SK-N-SH (cell line): ENCODE measurements at regions not wholly inside any gene's neighbourhood (a gene's known extent, or its start where the extent isn't known, plus 50 kb on each side); places are given as distances from the start of the nearest gene placed in this dataset.
A peak's percentile ranks its signal among the peaks of the same experiment; 100 is the strongest.

Experiments
- CTCF ChIA-PET: fragments of 300-600, 350-600 bp; formaldehyde crosslinking; extraction: SDS; loops from one replicate; lab custom pipeline; 2021; lab: Yijun Ruan, JAX
- POLR2A ChIA-PET: fragments of 350-600 bp; sonication (Branson Sonifier 250); formaldehyde crosslinking; extraction: SDS; loops from one replicate; lab custom pipeline; 2020; ENCODE audit warnings: antibody characterized with exemption, inconsistent platforms; lab: Yijun Ruan, JAX
- DNase-seq: peaks from one replicate; pipeline ENCODE4 v3.0.0; 2012
- H2AFZ ChIP-seq: fragments of 200-600 bp; sonication (generic); 2 replicates; pipeline ENCODE4 v1.8.1; 2016; ENCODE audit warnings: antibody characterized with exemption, mild to moderate bottlenecking, low read depth
- H3F3A ChIP-seq: fragments of 200-600 bp; sonication (generic); replicated peaks from 2 replicates; pipeline ENCODE3; 2016; ENCODE audit warnings: antibody characterized with exemption, mild to moderate bottlenecking; ENCODE audit not compliant: insufficient read depth
- H3K27ac ChIP-seq, 2 experiments: fragments of 200-500 bp in 1 of 2; fragments of 200-600 bp in 1 of 2; sonication (Bioruptor generic) in 1 of 2; sonication (generic), shearing (Covaris generic) in 1 of 2; 2 replicates each; pipeline versions ENCODE4 v1.5.1 to v1.6.1; 2014 to 2016; ENCODE audit warnings: low read depth in 2 of 2, inconsistent platforms in 1 of 2, low read length in 1 of 2, mild to moderate bottlenecking in 1 of 2, mixed read lengths in 1 of 2
- H3K27me3 ChIP-seq: fragments of 200-600 bp; sonication (generic), shearing (Covaris generic); 2 replicates; pipeline ENCODE4 v1.6.1; 2016; ENCODE audit warnings: mixed run types; ENCODE audit not compliant: insufficient read depth
- H3K36me3 ChIP-seq, 2 experiments: fragments of 200-500 bp in 1 of 2; fragments of 200-600 bp in 1 of 2; sonication (Bioruptor generic) in 1 of 2; sonication (generic) in 1 of 2; replicated peaks in 1 of 2; 2 replicates each; pipeline versions ENCODE3 to v1.5.1; 2014 to 2016; ENCODE audit warnings: low read length in 1 of 2, mild to moderate bottlenecking in 1 of 2; ENCODE audit not compliant: insufficient read depth in 2 of 2, control insufficient read depth in 1 of 2
- H3K4me1 ChIP-seq, 2 experiments: fragments of 200-500 bp in 1 of 2; fragments of 200-600 bp in 1 of 2; sonication (Bioruptor generic) in 1 of 2; sonication (generic), shearing (Covaris generic) in 1 of 2; 2 replicates each; pipeline versions ENCODE4 v1.5.1 to v1.6.1; 2014 to 2016; ENCODE audit warnings: low read depth in 1 of 2, low read length in 1 of 2, mixed run types in 1 of 2; ENCODE audit not compliant: insufficient read depth in 2 of 2, control insufficient read depth in 1 of 2
- H3K4me2 ChIP-seq: fragments of 200-600 bp; sonication (generic), shearing (Covaris generic); 2 replicates; pipeline ENCODE4 v1.6.1; 2017; ENCODE audit warnings: mixed run types
- H3K4me3 ChIP-seq, 2 experiments: fragments of 200-500 bp in 1 of 2; fragments of 200-600 bp in 1 of 2; sonication (Bioruptor generic) in 1 of 2; sonication (generic), shearing (Covaris generic) in 1 of 2; 2 replicates each; pipeline versions ENCODE4 v1.5.1 to v1.8.1; 2014 to 2016; ENCODE audit warnings: low read depth in 2 of 2, inconsistent platforms in 1 of 2, low read length in 1 of 2, mild to moderate bottlenecking in 1 of 2, mixed read lengths in 1 of 2, moderate library complexity in 1 of 2
- H3K79me2 ChIP-seq: fragments of 200-600 bp; sonication (generic); 2 replicates; pipeline ENCODE4 v1.8.1; 2017; ENCODE audit warnings: mild to moderate bottlenecking; ENCODE audit not compliant: insufficient read depth
- H3K9ac ChIP-seq: fragments of 200-600 bp; sonication (generic); 2 replicates; pipeline ENCODE4 v1.6.1; 2017; ENCODE audit warnings: mixed run types
- H3K9me2 ChIP-seq: fragments of 200-600 bp; sonication (generic); 2 replicates; pipeline ENCODE4 v1.6.1; 2017; ENCODE audit warnings: mixed run types
- H3K9me3 ChIP-seq: fragments of 200-600 bp; sonication (generic); 2 replicates; pipeline ENCODE4 v1.6.1; 2017; ENCODE audit warnings: mixed run types, mild to moderate bottlenecking, moderate library complexity
- H4K20me1 ChIP-seq: fragments of 200-600 bp; sonication (generic); 2 replicates; pipeline ENCODE4 v1.6.1; 2017; ENCODE audit warnings: mild to moderate bottlenecking, mixed run types; ENCODE audit not compliant: insufficient read depth
- ELF1 ChIP-seq: IDR thresholded peaks from 2 replicates; pipeline ENCODE4 v1.4.0; 2012
- GATA2 ChIP-seq: sonication (generic); formaldehyde crosslinking; IDR thresholded peaks from 2 replicates; pipeline ENCODE4 v1.5.0; 2020; ENCODE audit warnings: mild to moderate bottlenecking, missing genetic modification reagents
- JUND ChIP-seq: IDR thresholded peaks from 2 replicates; pipeline ENCODE4 v1.4.0; 2012
- MXI1 ChIP-seq: IDR thresholded peaks from 2 replicates; pipeline ENCODE4 v1.6.1; 2012; ENCODE audit warnings: mild to moderate bottlenecking, low read depth, low read length, improper control_type of control experiment
- NRF1 ChIP-seq: IDR thresholded peaks from 2 replicates; pipeline ENCODE4 v1.6.1; 2012; ENCODE audit warnings: low read depth, mild to moderate bottlenecking, low read length
- RCOR1 ChIP-seq: fragments of 150-350 bp; IDR thresholded peaks from 2 replicates; pipeline ENCODE4 v1.6.1; 2017; ENCODE audit warnings: antibody characterized with exemption, low read length
- RXRA ChIP-seq: IDR thresholded peaks from 2 replicates; pipeline ENCODE4 v1.4.0; 2012; ENCODE audit warnings: low read depth, mild to moderate bottlenecking, borderline replicate concordance
- SIN3A ChIP-seq: IDR thresholded peaks from 2 replicates; pipeline ENCODE4 v1.6.1; 2012; ENCODE audit warnings: low read depth, mild to moderate bottlenecking, low read length, moderate library complexity, borderline replicate concordance
- SMC3 ChIP-seq: IDR thresholded peaks from 2 replicates; pipeline ENCODE4 v1.6.1; 2012; ENCODE audit warnings: low read depth, low read length, improper control_type of control experiment
- TAF1 ChIP-seq: IDR thresholded peaks from 2 replicates; pipeline ENCODE4 v1.6.1; 2012; ENCODE audit warnings: low read depth, mild to moderate bottlenecking, low read length, moderate library complexity, borderline replicate concordance
- TCF12 ChIP-seq: IDR thresholded peaks from 2 replicates; pipeline ENCODE4 v1.4.0; 2012
- WGBS: methylation state at CpG from one replicate; pipeline ENCODE4 v1.1.6; 2017; ENCODE audit warnings: low lambda C conversion rate; 5-methylcytosine and 5-hydroxymethylcytosine counted together
- TF ChIP-seq, protein P1 (sequence below): IDR thresholded peaks from 2 replicates; pipeline ENCODE4 v1.4.0; 2012; ENCODE audit warnings: low read depth, borderline replicate concordance
- TF ChIP-seq, protein P2 (sequence below): IDR thresholded peaks from 2 replicates; pipeline ENCODE4 v1.4.0; 2012; ENCODE audit warnings: low read depth, borderline replicate concordance

DNA sequence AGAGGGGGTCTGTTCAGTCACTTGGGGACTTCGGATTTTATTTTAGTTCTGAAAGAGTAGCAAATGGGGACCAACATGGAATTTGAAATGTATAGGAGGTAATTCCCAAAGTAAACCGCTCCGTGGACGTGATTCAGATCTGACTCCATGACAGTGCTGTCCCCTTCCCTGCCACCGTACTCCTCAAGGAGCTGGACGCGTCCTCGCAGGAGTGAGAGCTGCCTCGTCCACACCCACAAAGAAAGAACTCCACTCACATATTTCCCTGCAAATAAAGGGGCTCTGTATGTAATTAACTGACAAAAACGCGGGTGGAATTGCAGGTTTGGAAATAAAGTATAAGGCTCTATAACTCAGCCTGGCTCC lies 183.6 kb downstream of the ETS2 start (continued):
- TF ChIP-seq RXRA (no peak), JUND (no peak), SIN3A (no peak), SMC3 (no peak), GATA2 (CRISPR knock-in tag) (no peak), TCF12 (no peak)
- TF ChIP-seq, protein P1, sequence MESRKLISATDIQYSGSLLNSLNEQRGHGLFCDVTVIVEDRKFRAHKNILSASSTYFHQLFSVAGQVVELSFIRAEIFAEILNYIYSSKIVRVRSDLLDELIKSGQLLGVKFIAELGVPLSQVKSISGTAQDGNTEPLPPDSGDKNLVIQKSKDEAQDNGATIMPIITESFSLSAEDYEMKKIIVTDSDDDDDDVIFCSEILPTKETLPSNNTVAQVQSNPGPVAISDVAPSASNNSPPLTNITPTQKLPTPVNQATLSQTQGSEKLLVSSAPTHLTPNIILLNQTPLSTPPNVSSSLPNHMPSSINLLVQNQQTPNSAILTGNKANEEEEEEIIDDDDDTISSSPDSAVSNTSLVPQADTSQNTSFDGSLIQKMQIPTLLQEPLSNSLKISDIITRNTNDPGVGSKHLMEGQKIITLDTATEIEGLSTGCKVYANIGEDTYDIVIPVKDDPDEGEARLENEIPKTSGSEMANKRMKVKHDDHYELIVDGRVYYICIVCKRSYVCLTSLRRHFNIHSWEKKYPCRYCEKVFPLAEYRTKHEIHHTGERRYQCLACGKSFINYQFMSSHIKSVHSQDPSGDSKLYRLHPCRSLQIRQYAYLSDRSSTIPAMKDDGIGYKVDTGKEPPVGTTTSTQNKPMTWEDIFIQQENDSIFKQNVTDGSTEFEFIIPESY: no peak

DNA sequence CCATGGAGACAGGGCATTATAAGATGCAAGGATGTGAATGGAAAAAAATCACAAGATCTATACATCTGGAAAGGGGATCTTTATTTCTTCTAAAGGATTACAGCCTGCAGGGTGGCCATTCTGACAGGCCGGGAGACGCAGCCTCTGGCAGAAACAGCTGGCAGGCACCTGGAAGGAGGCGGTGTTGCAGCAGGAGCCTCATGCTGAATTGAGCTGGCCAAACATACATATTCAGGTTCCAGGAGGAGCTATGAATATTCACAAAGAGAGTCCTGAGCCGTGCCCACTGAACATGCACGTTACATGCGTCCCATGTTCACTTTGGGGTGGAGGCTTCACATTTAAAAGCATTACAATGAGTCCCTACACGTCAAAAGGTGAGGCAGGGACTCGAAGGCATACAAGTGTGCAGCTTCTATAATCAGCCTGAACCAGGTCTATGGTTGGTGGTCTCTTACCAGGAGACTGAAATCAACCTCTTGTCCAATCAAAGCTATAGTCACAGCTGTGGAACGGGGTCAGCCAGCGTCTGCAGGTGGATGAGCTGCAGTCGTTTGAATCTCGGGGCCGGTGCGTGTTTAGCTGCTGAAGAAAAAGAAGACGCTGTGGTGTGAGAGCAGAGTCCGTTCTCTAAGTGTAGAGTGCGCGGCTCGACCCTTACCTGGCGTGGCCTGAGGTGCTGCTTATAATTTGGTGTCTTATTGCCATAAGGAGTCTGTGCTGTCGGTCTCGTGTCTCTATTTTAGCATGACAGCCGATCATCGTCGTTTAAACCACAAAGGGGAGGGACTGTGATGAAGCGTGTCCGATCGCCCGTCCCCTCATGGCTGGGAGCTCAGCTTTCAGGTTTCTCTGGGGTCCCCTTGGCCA lies 183.0 kb downstream of the ETS2 start:
- no peak overlapping the region for H2AFZ ChIP-seq
- H3K4me1 ChIP-seq: peaks cover 40 to 96% of the 10 kb centered on the region in 2 experiments
- no peaks in the 10 kb centered on the region for H3K27me3 ChIP-seq
- TF ChIP-seq, protein P2, sequence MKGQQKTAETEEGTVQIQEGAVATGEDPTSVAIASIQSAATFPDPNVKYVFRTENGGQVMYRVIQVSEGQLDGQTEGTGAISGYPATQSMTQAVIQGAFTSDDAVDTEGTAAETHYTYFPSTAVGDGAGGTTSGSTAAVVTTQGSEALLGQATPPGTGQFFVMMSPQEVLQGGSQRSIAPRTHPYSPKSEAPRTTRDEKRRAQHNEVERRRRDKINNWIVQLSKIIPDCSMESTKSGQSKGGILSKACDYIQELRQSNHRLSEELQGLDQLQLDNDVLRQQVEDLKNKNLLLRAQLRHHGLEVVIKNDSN: no peak
- TF ChIP-seq ELF1 (no peak), SMC3 (no peak), TAF1 (no peak), MXI1 (no peak), SIN3A (no peak), NRF1 (no peak), RCOR1 (no peak), TCF12 (no peak)
- peak overlapping the region in 1 of 2 experiments; percentile 99; a peak in 2 of 4 replicates for H3K27ac ChIP-seq
- H3K4me2 ChIP-seq: no peak overlapping the region
- WGBS: 88% methylated on average over 29 of the region's 29 CpGs
- no peaks in the 10 kb centered on the region; the same call in 1 of the 2 replicates for H4K20me1 ChIP-seq
- no peaks in the 10 kb centered on the region for H3K36me3 ChIP-seq
- DNase-seq: no peak
- H3F3A ChIP-seq: peaks cover 22% of the 10 kb centered on the region
- POLR2A ChIA-PET: interaction anchor here (0.7 to 1.9 kb wide), 7 partner anchors 9 to 191 kb away, joined by 3 to 13 read pairs (median 5); no protein-coding TSS in a partner anchor
- H3K4me3 ChIP-seq: no peak overlapping the region
- H3K9ac ChIP-seq: no peak overlapping the region
- CTCF ChIA-PET: interaction anchor here (1.0 to 7.9 kb wide), 7 partner anchors 16 to 255 kb away, joined by 3 to 42 read pairs (median 7); no protein-coding TSS in a partner anchor
- H3K9me3 ChIP-seq: no peaks in the 10 kb centered on the region
- no peaks in the 10 kb centered on the region for H3K9me2 ChIP-seq
- H3K79me2 ChIP-seq: no peaks in the 10 kb centered on the region
